K562 (cell line): ENCODE measurements at regions not wholly inside any gene's neighbourhood (a gene's known extent, or its start where the extent isn't known, plus 50 kb on each side); places are given as distances from the start of the nearest gene placed in this dataset.

ENCODE experiments used
- ATAC-seq: fragments of 200-7000 bp; cut with Tn5 transposase; 3 replicates; pipeline ENCODE4 v1.9.1; 2020; ENCODE audit warnings: moderate library complexity
- BruUV-seq: library from RNA; stranded (reverse); fragments of 400-500 nt; replicated peaks from 2 replicates; lab custom pipeline; 2021; lab: Mats Ljungman, UMichigan
- CTCF ChIA-PET: fragments of 300-600 bp; formaldehyde crosslinking; extraction: SDS; loops from one replicate; lab custom pipeline; 2021; ENCODE audit warnings: low intra/inter-chr PET ratio; lab: Yijun Ruan, JAX
- POLR2A ChIA-PET: fragments of 300-600, 350-650 bp; sonication (Branson Sonifier 250); formaldehyde crosslinking; extraction: SDS; loops from one replicate; lab custom pipeline; 2021; ENCODE audit warnings: antibody characterized with exemption, inconsistent platforms; lab: Yijun Ruan, JAX
- DNase-seq, 4 experiments: peaks; one replicate each; pipeline versions ENCODE4 v3.0.0 to v3.0.0-alpha.2; 2011 to 2018; ENCODE audit warnings: low spot score in 3 of 4, mixed read lengths in 3 of 4; ENCODE audit errors: extremely low read depth in 1 of 4
- FAIRE-seq: peaks from 2 replicates; lab custom pipeline; 2011; peaks lifted over from hg19 to GRCh38; lab: Jason Lieb, UNC
- H2AFZ ChIP-seq: 2 replicates; pipeline ENCODE4 v1.6.0; 2011; ENCODE audit warnings: low read depth, low read length, control low read depth, inconsistent platforms
- H3K27ac ChIP-seq: fragments of 200-600 bp; 3 replicates; pipeline ENCODE4 v1.8.0; 2011; ENCODE audit warnings: low read depth, mild to moderate bottlenecking, control low read depth, inconsistent platforms, low read length, moderate library complexity, mixed read lengths; ENCODE audit errors: extremely low read depth
- H3K27me3 ChIP-seq, 2 experiments: fragments of 300-600 bp in 1 of 2; 2 replicates in 1 of 2; 3 replicates in 1 of 2; pipeline versions ENCODE4 v1.6.0 to v1.8.0; 2011; ENCODE audit warnings: inconsistent platforms in 2 of 2, low read length in 2 of 2, mild to moderate bottlenecking in 1 of 2, mixed read lengths in 1 of 2, moderate library complexity in 1 of 2; ENCODE audit not compliant: control insufficient read depth in 2 of 2, insufficient read depth in 2 of 2
- H3K36me3 ChIP-seq: fragments of 300-600 bp; 3 replicates; pipeline ENCODE4 v1.8.0; 2011; ENCODE audit warnings: mild to moderate bottlenecking, low read length, inconsistent platforms; ENCODE audit not compliant: control insufficient read depth, insufficient read depth
- H3K4me1 ChIP-seq, 2 experiments: fragments of 200-600 bp in 1 of 2; replicated peaks in 1 of 2; 2 replicates in 1 of 2; 3 replicates in 1 of 2; pipeline versions ENCODE4 v1.5.1 to v1.8.0; 2011; ENCODE audit warnings: inconsistent platforms in 2 of 2, low read length in 2 of 2, mild to moderate bottlenecking in 1 of 2, mixed read lengths in 1 of 2, moderate library complexity in 1 of 2; ENCODE audit not compliant: control insufficient read depth in 2 of 2, insufficient read depth in 2 of 2
- H3K4me2 ChIP-seq: 2 replicates; pipeline ENCODE4 v1.6.1; 2011; ENCODE audit warnings: low read length, control low read depth, inconsistent platforms, mixed read lengths; ENCODE audit not compliant: insufficient read depth
- H3K4me3 ChIP-seq: fragments of 200-600 bp; sonication (generic), shearing (Covaris generic); 2 replicates; pipeline ENCODE4 v1.5.1; 2016; ENCODE audit warnings: control low read depth, inconsistent platforms
- H3K79me2 ChIP-seq: fragments of 200-600 bp; 3 replicates; pipeline ENCODE4 v1.8.0; 2011; ENCODE audit warnings: low read length, inconsistent platforms; ENCODE audit not compliant: control insufficient read depth, insufficient read depth
- H3K9ac ChIP-seq, 2 experiments: 2 replicates each; pipeline versions ENCODE4 v1.6.0 to v1.6.1; 2011; ENCODE audit warnings: low read depth in 2 of 2, low read length in 2 of 2, control low read depth in 1 of 2, inconsistent platforms in 1 of 2, mild to moderate bottlenecking in 1 of 2, mixed read lengths in 1 of 2; ENCODE audit not compliant: insufficient read depth in 1 of 2
- H3K9me1 ChIP-seq: one replicate; pipeline ENCODE4 v1.6.0; 2011; ENCODE audit warnings: inconsistent platforms, mild to moderate bottlenecking, low read length, moderate library complexity; ENCODE audit not compliant: control insufficient read depth, insufficient read depth
- H3K9me3 ChIP-seq: replicated peaks from 2 replicates; pipeline ENCODE4 v1.5.1; 2011; ENCODE audit warnings: low read depth, low read length, inconsistent platforms; ENCODE audit not compliant: control insufficient read depth, insufficient read depth
- H4K20me1 ChIP-seq: replicated peaks from 2 replicates; pipeline ENCODE4 v1.6.1; 2011; ENCODE audit warnings: low read length, inconsistent platforms, mixed read lengths; ENCODE audit not compliant: control insufficient read depth, insufficient read depth
- HLTF ChIP-seq: fragments of 450-650 bp; IDR thresholded peaks from 2 replicates; pipeline ENCODE4 v1.6.1; 2016
- IRF1 ChIP-seq: sonication (generic); formaldehyde crosslinking; IDR thresholded peaks from 2 replicates; pipeline ENCODE4 v1.8.0; 2022; ENCODE audit warnings: missing genetic modification reagents, mild to moderate bottlenecking, borderline replicate concordance
- POLR2H ChIP-seq: IDR thresholded peaks from 2 replicates; pipeline ENCODE4 v1.6.1; 2016; ENCODE audit warnings: missing genetic modification characterization, low read depth, mild to moderate bottlenecking, control low read depth, missing compliant biosample characterization, moderate library complexity
- RBM14 ChIP-seq: fragments of 200-400 bp; formaldehyde crosslinking; IDR thresholded peaks from 2 replicates; pipeline ENCODE4 v1.6.1; 2018; ENCODE audit warnings: low read depth, mild to moderate bottlenecking, low read length, moderate library complexity, borderline replicate concordance; ENCODE audit not compliant: insufficient read depth
- SMARCB1 ChIP-seq: IDR thresholded peaks from 2 replicates; pipeline ENCODE4 v1.6.1; 2011; ENCODE audit warnings: improper control_type of control experiment, low read depth; ENCODE audit not compliant: insufficient read length
- YBX1 ChIP-seq: fragments of 450-650 bp; IDR thresholded peaks from 2 replicates; pipeline ENCODE4 v1.7.1; 2016; ENCODE audit warnings: mild to moderate bottlenecking
- ZBED1 ChIP-seq: IDR thresholded peaks from 2 replicates; pipeline ENCODE4 v1.6.1; 2014
- ZNF146 ChIP-seq: IDR thresholded peaks from one replicate; pipeline ENCODE4 v1.6.1; 2018; ENCODE audit warnings: missing compliant biosample characterization; ENCODE audit not compliant: unreplicated experiment
- ZNF586 ChIP-seq: fragments of 450-650 bp; formaldehyde crosslinking; conservative IDR thresholded peaks from 2 replicates; pipeline ENCODE4 v1.4.0; 2020; ENCODE audit warnings: mild to moderate bottlenecking, moderate library complexity
- WGBS: fragments of 100-300 bp; shearing (Covaris generic); methylation state at CpG from one replicate; pipeline ENCODE4 v1.1.6; 2016; ENCODE audit warnings: low coverage, mixed read lengths; ENCODE audit not compliant: insufficient coverage; ENCODE audit errors: missing lambda C conversion rate; 5-methylcytosine and 5-hydroxymethylcytosine counted together
- in situ Hi-C: fragments of 300-500 bp; cut with MboI; formaldehyde crosslinking; loops from 4 replicates; pipeline ENCODE4 v1.15.0; 2018; ENCODE audit warnings: inconsistent platforms, mixed read lengths
- intact Hi-C: fragments of 100-400 bp; cut with micrococcal nuclease; formaldehyde crosslinking; loops from 2 replicates; pipeline ENCODE4 v1.14.2; 2022
- TF ChIP-seq, protein P1 (sequence below): sonication (generic); IDR thresholded peaks from 2 replicates; pipeline ENCODE4 v1.6.1; 2016

DNA sequence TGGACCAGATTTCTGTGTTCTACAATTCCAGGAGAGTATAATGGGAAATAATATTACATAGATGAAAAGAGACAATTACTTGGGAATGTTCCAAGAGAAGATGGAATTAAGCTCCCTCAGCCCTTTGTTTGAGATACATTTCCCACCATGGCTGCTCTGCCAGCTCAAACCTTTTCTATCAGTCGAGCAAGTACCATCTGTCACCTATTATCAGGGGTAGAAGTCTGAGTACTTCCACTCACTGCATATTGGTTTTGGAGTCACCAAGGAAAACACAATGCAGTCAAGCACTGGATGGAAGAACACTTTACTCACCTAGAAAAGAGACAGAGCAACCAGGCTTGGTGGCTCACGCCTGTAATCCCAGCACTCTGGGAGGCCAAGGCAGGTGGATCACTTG, 270.4 kb upstream of the FAR2 start:
- ChIA-PET POLR2A (no interaction called here), CTCF (no interaction called here)
- Histone ChIP-seq H2AFZ (no peak overlapping the region), H3K4me3 (no peak overlapping the region), H3K9me1 (no peaks in the 10 kb centered on the region), H3K79me2 (no peaks in the 10 kb centered on the region), H3K36me3 (no peaks in the 10 kb centered on the region), H3K4me1 (peaks cover 0 to 2% of the 10 kb centered on the region in 2 experiments; a peak in 1 of 5 replicates), H4K20me1 (no peaks in the 10 kb centered on the region), H3K27ac (no peak overlapping the region), H3K9me3 (no peaks in the 10 kb centered on the region), H3K9ac (no peak overlapping the region), H3K4me2 (no peak overlapping the region), H3K27me3 (no peaks in the 10 kb centered on the region)
- FAIRE-seq, result no peak
- WGBS, result 3% methylated on average over 2 of the region's 2 CpGs
- ATAC-seq, result no peak
- no TSS peak for BruUV-seq
- TF ChIP-seq POLR2H (no peak), ZNF586 (CRISPR knock-in tag) (no peak), RBM14 (no peak), ZNF146 (no peak), IRF1 (CRISPR knock-in tag) (no peak), YBX1 (no peak), SMARCB1 (no peak), ZBED1 (no peak), HLTF (no peak)
- TF ChIP-seq, protein P1, sequence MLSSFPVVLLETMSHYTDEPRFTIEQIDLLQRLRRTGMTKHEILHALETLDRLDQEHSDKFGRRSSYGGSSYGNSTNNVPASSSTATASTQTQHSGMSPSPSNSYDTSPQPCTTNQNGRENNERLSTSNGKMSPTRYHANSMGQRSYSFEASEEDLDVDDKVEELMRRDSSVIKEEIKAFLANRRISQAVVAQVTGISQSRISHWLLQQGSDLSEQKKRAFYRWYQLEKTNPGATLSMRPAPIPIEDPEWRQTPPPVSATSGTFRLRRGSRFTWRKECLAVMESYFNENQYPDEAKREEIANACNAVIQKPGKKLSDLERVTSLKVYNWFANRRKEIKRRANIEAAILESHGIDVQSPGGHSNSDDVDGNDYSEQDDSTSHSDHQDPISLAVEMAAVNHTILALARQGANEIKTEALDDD, result no peak
- in situ Hi-C loops (no loop called here), intact Hi-C loops (loop anchor here (10.0 kb wide), 1 partner anchor 1144 kb away; no protein-coding TSS in a partner anchor)
- no peak for DNase-seq
